Loucy (cell line): ENCODE measurements at regions not wholly inside any gene's neighbourhood (a gene's known extent, or its start where the extent isn't known, plus 50 kb on each side); places are given as distances from the start of the nearest gene placed in this dataset.

Experiments used
- CTCF ChIP-seq: fragments of 200-600 bp; sonication (generic); conservative IDR thresholded peaks from 2 replicates; pipeline ENCODE4 v1.5.1; 2014; ENCODE audit warnings: mild to moderate bottlenecking, antibody characterized with exemption, low read length
- EZH2phosphoT487 ChIP-seq: fragments of 200-600 bp; IDR thresholded peaks from 2 replicates; pipeline ENCODE4 v1.6.1; 2018; ENCODE audit warnings: antibody characterized with exemption, mild to moderate bottlenecking, moderate library complexity, borderline replicate concordance

GRCh38 chr11:95434009-95434408 lies 203.0 kb upstream of the SESN3 start:
- TF ChIP-seq CTCF (no peak), EZH2phosphoT487 (no peak)
